ENCODE measurements at regions not wholly inside any gene's neighbourhood (a gene's known extent, or its start where the extent isn't known, plus 50 kb on each side); places are given as distances from the start of the nearest gene placed in this dataset.
A peak's percentile ranks its signal among the peaks of the same experiment; 100 is the strongest.

GRCh38 chr3:40972350-40972749, 227.0 kb upstream of the CTNNB1 start:
- FAIRE-seq = no peak
- Histone ChIP-seq H3K27me3 (ENCODE audit: insufficient read depth, low read length) (no peaks in the 10 kb centered on the region), H2AFZ (ENCODE audit: low read depth, low read length) (no peak overlapping the region), H3K4me2 (ENCODE audit: low read length) (peak overlapping the region; percentile 56), H3K36me3 (ENCODE audit: insufficient read depth, low read length) (no peaks in the 10 kb centered on the region), H3K9ac (ENCODE audit: low read length) (peak overlapping the region; percentile 46), H3K79me2 (ENCODE audit: insufficient read depth, low read length) (no peaks in the 10 kb centered on the region), H3K4me1 (ENCODE audit: insufficient read depth, low read length) (peaks cover 21% of the 10 kb centered on the region), H4K20me1 (ENCODE audit: insufficient read depth, low read length) (no peaks in the 10 kb centered on the region), H3K9me3 (ENCODE audit: insufficient read depth, low read depth, low read length) (no peaks in the 10 kb centered on the region), H3K4me3 (ENCODE audit: insufficient read depth, low read depth, low read length) (no peak overlapping the region), H3K27ac (ENCODE audit: low read depth, low read length) (no peak overlapping the region)
- TF ChIP-seq CTCF (IDR thresholded peaks at IDR 0.05; ENCODE audit: insufficient read depth, low read depth, low read length) (no peak), EZH2 (IDR thresholded peaks at IDR 0.05; ENCODE audit: insufficient read depth, low read length) (no peak)
- Mint-ChIP-seq H3K27me3 (ENCODE audit: low read depth, unreplicated experiment) (no peaks in the 10 kb centered on the region), H3K9me3 (ENCODE audit: unreplicated experiment) (no peaks in the 10 kb centered on the region), H3K27ac (ENCODE audit: unreplicated experiment) (peak overlapping the region; percentile 82), H3K36me3 (ENCODE audit: low read depth, unreplicated experiment) (no peaks in the 10 kb centered on the region), H3K4me1 (ENCODE audit: low read depth, unreplicated experiment) (peaks cover 53% of the 10 kb centered on the region), H3K4me3 (ENCODE audit: unreplicated experiment) (no peak overlapping the region)
- no peak for DNase-seq (ENCODE audit: low read depth)

- no peak overlapping the region for H3K27ac Mint-ChIP-seq (ENCODE audit: unreplicated experiment)
- no peaks in the 10 kb centered on the region for H3K27me3 Mint-ChIP-seq (ENCODE audit: low read depth, unreplicated experiment)
- no peak overlapping the region for H3K4me3 ChIP-seq (ENCODE audit: insufficient read depth, low read depth, low read length)
- H3K9me3 Mint-ChIP-seq (ENCODE audit: unreplicated experiment) = no peaks in the 10 kb centered on the region
- no peaks in the 10 kb centered on the region for H3K9me3 ChIP-seq (ENCODE audit: insufficient read depth, low read depth, low read length)
- H3K4me3 Mint-ChIP-seq (ENCODE audit: unreplicated experiment) = no peak overlapping the region
- H3K9ac ChIP-seq (ENCODE audit: low read length) = no peak overlapping the region
- H3K36me3 Mint-ChIP-seq (ENCODE audit: low read depth, unreplicated experiment) = no peaks in the 10 kb centered on the region
- H4K20me1 ChIP-seq (ENCODE audit: insufficient read depth, low read length) = no peaks in the 10 kb centered on the region
- FAIRE-seq = no peak
- H3K4me2 ChIP-seq (ENCODE audit: low read length) = no peak overlapping the region
- no peaks in the 10 kb centered on the region for H3K79me2 ChIP-seq (ENCODE audit: insufficient read depth, low read length)
- H3K27me3 ChIP-seq (ENCODE audit: insufficient read depth, low read length) = no peaks in the 10 kb centered on the region
- DNase-seq (ENCODE audit: low read depth) = no peak
- H2AFZ ChIP-seq (ENCODE audit: low read depth, low read length) = no peak overlapping the region
- TF ChIP-seq CTCF (IDR thresholded peaks at IDR 0.05; ENCODE audit: insufficient read depth, low read depth, low read length) (no peak), EZH2 (IDR thresholded peaks at IDR 0.05; ENCODE audit: insufficient read depth, low read length) (no peak)
- no peaks in the 10 kb centered on the region for H3K36me3 ChIP-seq (ENCODE audit: insufficient read depth, low read length)
- H3K4me1 Mint-ChIP-seq (ENCODE audit: low read depth, unreplicated experiment) = peaks cover 54% of the 10 kb centered on the region
- no peak overlapping the region for H3K27ac ChIP-seq (ENCODE audit: low read depth, low read length)
- H3K4me1 ChIP-seq (ENCODE audit: insufficient read depth, low read length) = peaks cover 21% of the 10 kb centered on the region
Measured at GRCh38 chr3:40973141-40973540, 226.2 kb upstream of the CTNNB1 start.

GRCh38 chr3:40975711-40976121, 223.6 kb upstream of the CTNNB1 start:
- peaks cover 46% of the 10 kb centered on the region for H3K4me1 Mint-ChIP-seq (ENCODE audit: low read depth, unreplicated experiment)
- FAIRE-seq = no peak
- no peak overlapping the region for H3K4me3 Mint-ChIP-seq (ENCODE audit: unreplicated experiment)
- H3K9ac ChIP-seq (ENCODE audit: low read length) = no peak overlapping the region
- H3K36me3 Mint-ChIP-seq (ENCODE audit: low read depth, unreplicated experiment) = no peaks in the 10 kb centered on the region
- peaks cover 15% of the 10 kb centered on the region for H3K4me1 ChIP-seq (ENCODE audit: insufficient read depth, low read length)
- H3K4me3 ChIP-seq (ENCODE audit: insufficient read depth, low read depth, low read length) = no peak overlapping the region
- H3K9me3 Mint-ChIP-seq (ENCODE audit: unreplicated experiment) = peaks cover 1% of the 10 kb centered on the region
- no peak overlapping the region for H2AFZ ChIP-seq (ENCODE audit: low read depth, low read length)
- peaks cover 4% of the 10 kb centered on the region for H3K27me3 Mint-ChIP-seq (ENCODE audit: low read depth, unreplicated experiment)
- H3K79me2 ChIP-seq (ENCODE audit: insufficient read depth, low read length) = no peaks in the 10 kb centered on the region
- no peak overlapping the region for H3K27ac ChIP-seq (ENCODE audit: low read depth, low read length)
- H3K9me3 ChIP-seq (ENCODE audit: insufficient read depth, low read depth, low read length) = no peaks in the 10 kb centered on the region
- peak overlapping the region; percentile 11 for H3K4me2 ChIP-seq (ENCODE audit: low read length)
- peak; percentile 43 for DNase-seq (ENCODE audit: low read depth)
- H3K27me3 ChIP-seq (ENCODE audit: insufficient read depth, low read length) = no peaks in the 10 kb centered on the region
- no peaks in the 10 kb centered on the region for H4K20me1 ChIP-seq (ENCODE audit: insufficient read depth, low read length)
- TF ChIP-seq EZH2 (IDR thresholded peaks at IDR 0.05; ENCODE audit: insufficient read depth, low read length) (no peak), CTCF (IDR thresholded peaks at IDR 0.05; ENCODE audit: insufficient read depth, low read depth, low read length) (no peak)
- H3K36me3 ChIP-seq (ENCODE audit: insufficient read depth, low read length) = no peaks in the 10 kb centered on the region
- peak overlapping the region; percentile 93 for H3K27ac Mint-ChIP-seq (ENCODE audit: unreplicated experiment)
